ENCODE measurements at regions not wholly inside any gene's neighbourhood (a gene's known extent, or its start where the extent isn't known, plus 50 kb on each side); places are given as distances from the start of the nearest gene placed in this dataset.

GRCh38 chr2:147441182-147441581 is 403.6 kb upstream of the ACVR2A start:
- TF ChIP-seq CTCF (IDR thresholded peaks at IDR 0.05) (no peak), POLR2A (IDR thresholded peaks at IDR 0.05) (no peak)

All from Peyer's patch (tissue), 4 donors.